Stimulated activated effector memory CD8-positive, alpha-beta T cell treated with anti-CD3 and anti-CD28 coated beads, Interleukin-12 subunit alpha, Interleukin-12 subunit beta, amount 100 ng/mL, for 72 hours (primary cell): ENCODE measurements at regions not wholly inside any gene's neighbourhood (a gene's known extent, or its start where the extent isn't known, plus 50 kb on each side); places are given as distances from the start of the nearest gene placed in this dataset.

Experiments
- ATAC-seq: fragments of 150-1000 bp; cut with Tn5 transposase; 2 replicates; pipeline ENCODE4 v1.10.0; 2021
- DNase-seq, 2 donors: peaks; one replicate each; pipeline ENCODE4 v3.0.0; 2021 to 2022; ENCODE audit warnings: low spot score in 2 of 2
- H3K27ac Mint-ChIP-seq: one replicate; pipeline ENCODE4 v1.8.0; 2022; ENCODE audit warnings: mild to moderate bottlenecking, mixed read lengths
- H3K36me3 Mint-ChIP-seq: one replicate; pipeline ENCODE4 v1.8.0; 2022; ENCODE audit warnings: mild to moderate bottlenecking, mixed read lengths
- H3K4me1 Mint-ChIP-seq: one replicate; pipeline ENCODE4 v1.8.0; 2022; ENCODE audit warnings: mixed read lengths
- H3K4me3 Mint-ChIP-seq: one replicate; pipeline ENCODE4 v1.8.0; 2022; ENCODE audit warnings: mild to moderate bottlenecking, mixed read lengths
- H3K9me3 Mint-ChIP-seq: one replicate; pipeline ENCODE4 v1.8.0; 2022; ENCODE audit warnings: mixed read lengths

- Mint-ChIP-seq H3K9me3 (no peaks in the 10 kb centered on the region), H3K4me1 (peaks cover 51% of the 10 kb centered on the region), H3K4me3 (no peak overlapping the region), H3K27ac (no peak overlapping the region), H3K36me3 (no peaks in the 10 kb centered on the region)
- DNase-seq (no peak), ATAC-seq (peak; percentile 71)
Observed at GRCh38 chr19:46911456-46911855, 50.7 kb downstream of the ARHGAP35 start.

GRCh38 chr19:46913198-46913851, 52.5 kb downstream of the ARHGAP35 start:
- Mint-ChIP-seq H3K4me1 (peaks cover 66% of the 10 kb centered on the region), H3K36me3 (peaks cover 7% of the 10 kb centered on the region), H3K4me3 (no peak overlapping the region), H3K27ac (peak overlapping the region; percentile 13), H3K9me3 (no peaks in the 10 kb centered on the region)
- DNase-seq (no peak), ATAC-seq (no peak)

DNA sequence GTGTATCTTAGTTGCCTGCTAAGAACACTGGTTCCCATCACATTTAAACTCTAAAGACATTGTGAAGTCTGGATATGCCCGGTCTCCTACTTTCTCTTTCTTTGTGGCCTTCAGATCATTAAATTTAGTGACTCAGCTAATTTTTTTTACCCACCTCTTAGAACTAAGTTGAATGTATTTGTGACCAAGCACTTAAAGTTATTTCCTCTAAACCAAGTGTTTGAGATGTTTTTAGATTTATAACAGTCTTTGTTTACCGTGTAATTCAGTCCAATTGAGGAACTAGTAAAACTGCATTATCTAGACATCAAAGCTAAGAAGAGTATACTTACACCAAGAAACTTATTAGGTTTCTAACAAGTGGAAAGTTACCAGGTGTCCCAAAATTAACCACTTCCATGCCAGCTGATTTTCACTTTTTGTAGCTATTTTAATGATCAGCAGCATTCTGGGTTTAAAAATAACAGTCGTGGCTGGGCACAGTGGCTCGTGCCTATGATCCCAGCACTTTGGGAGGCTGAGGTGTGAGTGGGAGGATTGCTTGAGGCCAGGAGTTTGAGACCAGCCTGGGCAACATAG, 53.1 kb downstream of the ARHGAP35 start:
- Mint-ChIP-seq H3K27ac (no peak overlapping the region), H3K9me3 (no peaks in the 10 kb centered on the region), H3K4me1 (peaks cover 66% of the 10 kb centered on the region), H3K4me3 (no peak overlapping the region), H3K36me3 (peaks cover 14% of the 10 kb centered on the region)
- DNase-seq = no peak
- no peak for ATAC-seq

GRCh38 chr19:46915386-46915785, 54.6 kb downstream of the ARHGAP35 start:
- H3K4me1 Mint-ChIP-seq = peaks cover 70% of the 10 kb centered on the region

DNA sequence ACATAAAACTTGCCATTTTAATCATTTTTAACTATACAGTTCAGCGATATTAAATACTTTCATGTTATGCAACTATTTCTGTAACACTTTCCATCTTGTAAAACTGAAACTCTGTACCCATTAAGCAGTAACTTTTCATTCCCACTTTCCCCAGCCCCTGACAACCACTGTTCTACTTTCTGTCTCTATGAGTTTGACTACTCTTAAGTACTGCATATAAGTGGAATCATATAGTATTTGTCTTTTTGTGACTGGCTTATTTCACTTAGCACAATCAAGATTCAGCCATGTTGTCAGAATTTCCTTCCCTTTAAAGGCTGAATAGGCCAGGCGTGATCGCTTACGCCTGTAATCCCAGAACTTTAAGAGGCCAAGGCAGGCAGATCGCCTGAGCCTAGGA, 56.2 kb downstream of the ARHGAP35 start:
- peak; percentile 73 for ATAC-seq
- H3K4me1 Mint-ChIP-seq = peaks cover 65% of the 10 kb centered on the region

More at GRCh38 chr19:46915386-46915785, 54.6 kb downstream of the ARHGAP35 start:
- no peak overlapping the region for H3K4me3 Mint-ChIP-seq
- no peak overlapping the region for H3K27ac Mint-ChIP-seq
- H3K9me3 Mint-ChIP-seq = no peaks in the 10 kb centered on the region
- peaks cover 28% of the 10 kb centered on the region for H3K36me3 Mint-ChIP-seq
- ATAC-seq (no peak), DNase-seq (no peak)

DNA sequence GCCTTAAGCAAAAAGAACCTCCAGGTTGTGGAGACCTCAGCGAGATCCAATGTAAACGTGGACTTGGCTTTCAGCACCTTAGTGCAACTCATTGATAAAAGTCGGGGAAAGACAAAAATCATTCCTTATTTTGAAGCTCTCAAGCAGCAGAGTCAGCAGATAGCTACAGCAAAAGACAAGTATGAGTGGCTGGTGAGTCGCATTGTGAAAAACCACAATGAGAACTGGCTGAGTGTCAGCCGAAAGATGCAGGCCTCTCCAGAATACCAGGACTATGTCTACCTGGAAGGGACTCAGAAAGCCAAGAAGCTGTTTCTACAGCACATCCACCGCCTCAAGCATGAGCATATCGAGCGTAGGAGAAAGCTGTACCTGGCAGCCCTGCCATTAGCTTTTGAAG, 58.5 kb downstream of the ARHGAP35 start:
- H3K36me3 Mint-ChIP-seq = peaks cover 60% of the 10 kb centered on the region
- no peak overlapping the region for H3K27ac Mint-ChIP-seq
- no peaks in the 10 kb centered on the region for H3K9me3 Mint-ChIP-seq
- ATAC-seq (peak; percentile 83), DNase-seq (no peak)
- H3K4me3 Mint-ChIP-seq = no peak overlapping the region
- H3K4me1 Mint-ChIP-seq = peaks cover 54% of the 10 kb centered on the region

More for the DNA sequence above, 56.2 kb downstream of the ARHGAP35 start:
- Mint-ChIP-seq H3K36me3 (peaks cover 42% of the 10 kb centered on the region), H3K4me3 (no peak overlapping the region), H3K9me3 (no peaks in the 10 kb centered on the region), H3K27ac (no peak overlapping the region)
- DNase-seq = no peak

DNA sequence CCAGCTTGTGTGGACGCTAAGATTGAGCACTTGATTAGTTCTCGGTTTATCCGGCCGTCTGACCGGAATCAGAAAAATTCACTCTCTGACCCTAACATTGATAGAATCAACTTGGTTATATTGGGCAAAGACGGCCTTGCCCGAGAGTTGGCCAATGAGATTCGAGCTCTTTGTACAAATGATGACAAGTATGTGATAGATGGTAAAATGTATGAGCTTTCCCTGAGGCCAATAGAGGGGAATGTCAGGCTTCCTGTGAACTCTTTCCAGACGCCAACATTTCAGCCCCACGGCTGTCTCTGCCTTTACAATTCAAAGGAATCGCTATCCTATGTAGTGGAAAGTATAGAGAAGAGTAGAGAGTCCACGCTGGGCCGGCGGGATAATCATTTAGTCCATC, 59.6 kb downstream of the ARHGAP35 start:
- no peak for ATAC-seq
- Mint-ChIP-seq H3K4me1 (peaks cover 61% of the 10 kb centered on the region), H3K27ac (no peak overlapping the region), H3K4me3 (no peak overlapping the region), H3K36me3 (peaks cover 66% of the 10 kb centered on the region), H3K9me3 (no peaks in the 10 kb centered on the region)
- DNase-seq = no peak

- H3K9me3 Mint-ChIP-seq = no peaks in the 10 kb centered on the region
- H3K4me1 Mint-ChIP-seq = peaks cover 62% of the 10 kb centered on the region
- no peak for ATAC-seq
Observed at GRCh38 chr19:46921071-46921470, 60.3 kb downstream of the ARHGAP35 start.

DNA sequence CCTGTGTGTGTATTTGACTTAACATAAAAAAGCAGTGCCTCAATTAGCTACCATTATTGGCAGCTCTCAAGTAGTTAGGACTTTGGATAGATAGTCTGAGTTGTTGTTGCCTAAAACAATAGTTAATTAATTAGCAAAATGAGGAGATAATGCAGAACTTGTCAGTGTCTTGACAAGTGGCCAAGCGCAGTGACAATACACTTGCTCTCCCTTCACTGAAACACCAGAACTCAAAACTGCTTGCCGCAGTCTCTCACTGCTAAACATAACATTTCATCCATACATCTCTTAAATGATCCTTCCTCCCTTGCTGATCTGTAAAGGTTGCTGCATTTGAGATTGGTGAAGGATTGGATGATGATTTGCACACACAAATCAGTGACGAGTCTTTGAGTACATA, 61.7 kb downstream of the ARHGAP35 start:
- no peak for DNase-seq
- Mint-ChIP-seq H3K36me3 (peaks cover 60% of the 10 kb centered on the region), H3K4me3 (no peak overlapping the region), H3K4me1 (peaks cover 64% of the 10 kb centered on the region), H3K9me3 (no peaks in the 10 kb centered on the region), H3K27ac (no peak overlapping the region)
- no peak for ATAC-seq

More at GRCh38 chr19:46921071-46921470, 60.3 kb downstream of the ARHGAP35 start:
- Mint-ChIP-seq H3K27ac (no peak overlapping the region), H3K36me3 (peaks cover 66% of the 10 kb centered on the region), H3K4me3 (no peak overlapping the region)
- DNase-seq = no peak

- Mint-ChIP-seq H3K27ac (peak overlapping the region; percentile 80), H3K9me3 (no peaks in the 10 kb centered on the region), H3K4me1 (peaks cover 45% of the 10 kb centered on the region), H3K36me3 (peaks cover 41% of the 10 kb centered on the region), H3K4me3 (peak overlapping the region; percentile 43)
- ATAC-seq (peak; percentile 90), DNase-seq (no peak)
Observed at GRCh38 chr19:46924874-46925547, 64.2 kb downstream of the ARHGAP35 start.

GRCh38 chr19:46925548-46925950, 64.8 kb downstream of the ARHGAP35 start:
- no peak overlapping the region for H3K4me3 Mint-ChIP-seq
- peaks cover 36% of the 10 kb centered on the region for H3K36me3 Mint-ChIP-seq
- H3K4me1 Mint-ChIP-seq = peaks cover 41% of the 10 kb centered on the region
- DNase-seq (no peak), ATAC-seq (peak; percentile 49)
- no peaks in the 10 kb centered on the region for H3K9me3 Mint-ChIP-seq
- H3K27ac Mint-ChIP-seq = peak overlapping the region; percentile 80

DNA sequence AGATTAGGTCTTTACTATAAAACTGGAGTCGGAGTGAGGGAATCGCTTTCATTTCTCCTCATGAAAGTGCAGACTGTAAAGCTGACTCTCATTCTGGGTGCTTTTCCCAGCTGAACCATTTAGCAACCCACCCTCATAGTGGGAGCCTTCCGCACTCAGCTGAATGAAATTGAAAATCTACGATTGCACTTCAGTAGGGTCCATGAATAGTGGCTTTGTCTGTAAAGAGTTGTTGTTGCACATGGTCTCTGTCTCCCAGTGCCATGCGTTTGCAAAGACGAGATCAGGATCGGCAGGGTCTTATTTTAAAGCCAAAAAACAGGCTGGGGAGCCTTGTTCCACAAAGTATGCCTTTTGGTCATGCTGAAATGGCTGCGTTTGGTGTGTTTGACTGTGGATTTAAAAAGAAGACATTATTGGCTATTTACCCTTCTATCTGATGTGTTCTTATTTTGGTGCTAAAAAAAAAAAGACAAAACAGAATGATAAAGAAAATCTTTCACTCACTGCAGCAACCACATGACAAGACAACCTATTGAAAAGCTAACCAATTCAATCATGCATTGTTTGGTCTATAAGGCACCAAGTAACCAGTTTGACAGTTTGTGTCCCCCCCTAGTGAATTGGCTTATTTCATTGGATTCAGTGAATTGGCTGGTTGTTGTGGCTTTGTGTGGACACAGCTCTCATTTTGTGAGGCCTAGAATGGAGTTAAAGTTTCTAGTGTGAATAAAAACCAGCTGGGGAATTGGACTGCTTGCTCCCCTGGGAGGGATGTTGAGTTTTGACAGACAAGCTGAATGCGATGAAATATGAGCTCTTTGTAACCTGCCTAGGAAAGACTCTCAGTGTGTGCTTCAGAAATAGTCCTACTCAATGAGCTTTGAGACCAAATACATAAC, 65.6 kb downstream of the ARHGAP35 start:
- ATAC-seq = no peak
- no peak overlapping the region for H3K4me3 Mint-ChIP-seq
- H3K36me3 Mint-ChIP-seq = peaks cover 29% of the 10 kb centered on the region
- no peak for DNase-seq
- peaks cover 50% of the 10 kb centered on the region for H3K4me1 Mint-ChIP-seq
- no peaks in the 10 kb centered on the region for H3K9me3 Mint-ChIP-seq
- H3K27ac Mint-ChIP-seq = peak overlapping the region; percentile 37

DNA sequence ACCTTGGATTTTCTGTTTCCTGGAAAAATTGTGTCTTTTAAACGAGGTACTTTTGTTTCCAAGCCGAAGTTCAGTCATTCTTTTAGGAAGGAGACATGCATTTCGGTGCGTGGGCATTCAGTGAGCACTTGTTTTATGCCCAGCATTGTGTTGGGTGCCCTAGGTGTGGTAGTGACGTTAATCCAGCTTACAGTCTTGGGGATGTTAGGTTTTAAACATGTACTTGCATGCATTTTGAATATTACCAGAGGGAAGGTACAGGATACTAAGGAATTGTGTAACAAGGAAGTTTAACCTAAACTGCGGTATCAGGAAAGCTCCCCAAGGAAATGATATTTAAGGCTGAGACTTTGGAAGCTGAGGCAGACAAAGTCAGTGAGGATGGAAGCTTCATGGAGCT, 66.3 kb downstream of the ARHGAP35 start:
- ATAC-seq = no peak

DNA sequence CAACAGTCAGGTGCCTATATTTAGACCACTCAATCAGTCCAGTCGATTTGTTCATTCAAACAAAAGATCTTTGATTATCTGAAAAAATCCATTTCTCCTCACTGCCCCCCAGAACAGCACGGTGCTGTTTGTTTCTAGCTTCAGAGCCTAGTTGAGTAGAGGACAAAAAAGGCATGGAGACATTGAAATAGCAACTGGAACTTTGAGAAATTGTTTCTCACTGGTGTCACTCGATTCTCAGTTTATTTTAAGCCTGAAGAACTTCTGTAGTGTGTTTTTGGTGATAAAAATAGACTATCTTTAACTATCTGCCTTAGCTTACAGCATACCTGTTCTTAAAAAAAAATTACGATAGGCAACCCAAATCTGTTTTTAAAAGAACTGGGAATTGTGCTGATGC, 67.1 kb downstream of the ARHGAP35 start:
- Mint-ChIP-seq H3K27ac (peak overlapping the region; percentile 37), H3K36me3 (peaks cover 16% of the 10 kb centered on the region), H3K4me1 (peaks cover 48% of the 10 kb centered on the region), H3K4me3 (no peak overlapping the region), H3K9me3 (no peaks in the 10 kb centered on the region)
- DNase-seq (no peak), ATAC-seq (no peak)

More for the DNA sequence above, 66.3 kb downstream of the ARHGAP35 start:
- Mint-ChIP-seq H3K27ac (peak overlapping the region; percentile 37), H3K36me3 (peaks cover 22% of the 10 kb centered on the region), H3K9me3 (no peaks in the 10 kb centered on the region), H3K4me3 (no peak overlapping the region), H3K4me1 (peaks cover 49% of the 10 kb centered on the region)
- no peak for DNase-seq

DNA sequence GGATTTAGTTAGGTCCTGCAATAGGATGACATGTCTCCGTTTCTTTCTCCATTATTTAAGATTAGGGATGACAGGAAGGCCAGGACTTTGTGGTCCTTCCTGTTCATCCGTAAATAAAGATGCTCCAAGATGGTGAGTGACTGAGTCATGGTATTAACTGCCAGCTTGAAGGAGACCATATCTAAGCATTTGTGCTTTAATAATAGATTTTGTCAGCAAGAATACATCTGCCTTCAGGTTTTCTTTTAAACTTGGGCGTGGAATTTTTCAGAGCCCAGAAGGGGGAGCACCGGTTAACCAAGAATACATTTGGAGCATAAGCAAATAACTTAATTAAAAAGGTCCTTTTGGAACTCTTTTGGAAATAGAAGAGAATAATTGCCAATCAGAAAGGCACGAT, 68.2 kb downstream of the ARHGAP35 start:
- H3K4me3 Mint-ChIP-seq = no peak overlapping the region
- peaks cover 12% of the 10 kb centered on the region for H3K36me3 Mint-ChIP-seq
- peaks cover 53% of the 10 kb centered on the region for H3K4me1 Mint-ChIP-seq

More for the DNA sequence above, 68.2 kb downstream of the ARHGAP35 start:
- DNase-seq (no peak), ATAC-seq (no peak)
- no peak overlapping the region for H3K27ac Mint-ChIP-seq
- H3K9me3 Mint-ChIP-seq = no peaks in the 10 kb centered on the region
